Glutamatergic neuron (in vitro differentiated cells): ENCODE measurements at regions not wholly inside any gene's neighbourhood (a gene's known extent, or its start where the extent isn't known, plus 50 kb on each side); places are given as distances from the start of the nearest gene placed in this dataset.
"Not testable (repeated sequence)": the region's sequence is repeated elsewhere in the genome, so short reads cannot be mapped to it uniquely, and the experiment has no call there.

Experiments used
- DNase-seq: peaks from one replicate; pipeline ENCODE4 v3.0.0; 2022
- H3K27ac Mint-ChIP-seq: one replicate; pipeline ENCODE4 v1.8.0; 2020; ENCODE audit warnings: mild to moderate bottlenecking, mixed read lengths, inconsistent platforms; ENCODE audit not compliant: unreplicated experiment
- H3K27me3 Mint-ChIP-seq: one replicate; pipeline ENCODE4 v1.8.0; 2020; ENCODE audit warnings: mild to moderate bottlenecking, moderate library complexity, mixed read lengths, inconsistent platforms; ENCODE audit not compliant: unreplicated experiment
- H3K36me3 Mint-ChIP-seq: one replicate; pipeline ENCODE4 v1.8.0; 2020; ENCODE audit warnings: mild to moderate bottlenecking, mixed read lengths, inconsistent platforms; ENCODE audit not compliant: unreplicated experiment
- H3K4me1 Mint-ChIP-seq: one replicate; pipeline ENCODE4 v1.8.0; 2020; ENCODE audit warnings: mild to moderate bottlenecking, low read depth, mixed read lengths, inconsistent platforms; ENCODE audit not compliant: unreplicated experiment
- H3K4me3 Mint-ChIP-seq: one replicate; pipeline ENCODE4 v1.8.0; 2020; ENCODE audit warnings: mild to moderate bottlenecking, mixed read lengths, inconsistent platforms; ENCODE audit not compliant: unreplicated experiment
- H3K9me3 Mint-ChIP-seq: one replicate; pipeline ENCODE4 v1.8.0; 2020; ENCODE audit warnings: mild to moderate bottlenecking, moderate library complexity, mixed read lengths, inconsistent platforms; ENCODE audit not compliant: unreplicated experiment
- CTCF ChIP-seq: fragments of 200-600 bp; sonication (generic); IDR thresholded peaks from one replicate; pipeline ENCODE4 v1.5.0; 2021; ENCODE audit not compliant: partially characterized antibody, unreplicated experiment

- Mint-ChIP-seq H3K27me3 (no peaks in the 10 kb centered on the region), H3K27ac (no peak overlapping the region), H3K4me3 (no peak overlapping the region), H3K4me1 (no peaks in the 10 kb centered on the region), H3K36me3 (no peaks in the 10 kb centered on the region), H3K9me3 (no peaks in the 10 kb centered on the region)
- no peak for DNase-seq
- no peak for TF ChIP-seq CTCF
Measured at GRCh38 chr5:104840284-104840683, 1277.7 kb upstream of the NUDT12 start.

- not testable (repeated sequence) for H3K27me3 Mint-ChIP-seq, H3K4me1 Mint-ChIP-seq, H3K27ac Mint-ChIP-seq
Measured at GRCh38 chr5:104831515-104831914, 1268.9 kb upstream of the NUDT12 start.

GRCh38 chr5:104821606-104822005 lies 1259.0 kb upstream of the NUDT12 start:
- no peaks in the 10 kb centered on the region for H3K27me3 Mint-ChIP-seq
- no peak for TF ChIP-seq CTCF
- no peak overlapping the region for H3K27ac Mint-ChIP-seq
- DNase-seq = no peak
- peaks cover 11% of the 10 kb centered on the region for H3K4me1 Mint-ChIP-seq
- H3K9me3 Mint-ChIP-seq = no peaks in the 10 kb centered on the region
- no peak overlapping the region for H3K4me3 Mint-ChIP-seq
- no peaks in the 10 kb centered on the region for H3K36me3 Mint-ChIP-seq

More at GRCh38 chr5:104831515-104831914, 1268.9 kb upstream of the NUDT12 start:
- DNase-seq, H3K9me3 Mint-ChIP-seq, H3K4me3 Mint-ChIP-seq, H3K36me3 Mint-ChIP-seq: not testable (repeated sequence)

GRCh38 chr5:104817127-104817526 lies 1254.5 kb upstream of the NUDT12 start:
- no peaks in the 10 kb centered on the region for H3K36me3 Mint-ChIP-seq
- H3K27ac Mint-ChIP-seq = no peak overlapping the region
- peaks cover 8% of the 10 kb centered on the region for H3K4me1 Mint-ChIP-seq
- H3K9me3 Mint-ChIP-seq = peaks cover 3% of the 10 kb centered on the region
- DNase-seq = no peak
- no peaks in the 10 kb centered on the region for H3K27me3 Mint-ChIP-seq
- TF ChIP-seq CTCF = no peak
- no peak overlapping the region for H3K4me3 Mint-ChIP-seq

GRCh38 chr5:104815212-104815611 lies 1252.6 kb upstream of the NUDT12 start:
- Mint-ChIP-seq H3K4me3 (no peak overlapping the region), H3K9me3 (peaks cover 3% of the 10 kb centered on the region), H3K36me3 (peaks cover 7% of the 10 kb centered on the region), H3K4me1 (peaks cover 9% of the 10 kb centered on the region), H3K27me3 (peaks cover 2% of the 10 kb centered on the region), H3K27ac (peak overlapping the region; percentile 84)
- no peak for DNase-seq
- TF ChIP-seq CTCF = no peak
